Epithelial cell of proximal tubule (primary cell): ENCODE measurements at regions not wholly inside any gene's neighbourhood (a gene's known extent, or its start where the extent isn't known, plus 50 kb on each side); places are given as distances from the start of the nearest gene placed in this dataset.

Experiments used
- DNase-seq: peaks from one replicate; pipeline ENCODE4 v3.0.0-alpha.2; 2011; ENCODE audit warnings: low read depth
- H3K4me3 ChIP-seq: 2 replicates; pipeline ENCODE4 v1.5.1; 2011; ENCODE audit warnings: low read depth, mild to moderate bottlenecking, low read length
- CTCF ChIP-seq: conservative IDR thresholded peaks from 2 replicates; pipeline ENCODE4 v1.5.1; 2012; ENCODE audit warnings: low read depth, mild to moderate bottlenecking, low read length

- DNase-seq, result no peak
- no peak for TF ChIP-seq CTCF
- no peak overlapping the region for H3K4me3 ChIP-seq
Measured at GRCh38 chr13:53182724-53183123, 154.1 kb downstream of the OLFM4 start.

GRCh38 chr13:53188120-53188519, 159.5 kb downstream of the OLFM4 start:
- no peak overlapping the region for H3K4me3 ChIP-seq
- no peak for DNase-seq
- TF ChIP-seq CTCF, result no peak

- TF ChIP-seq CTCF, result no peak
- no peak for DNase-seq
- no peak overlapping the region for H3K4me3 ChIP-seq
Measured at GRCh38 chr13:53189162-53189561, 160.5 kb downstream of the OLFM4 start.

GRCh38 chr13:53191091-53191490, 162.5 kb downstream of the OLFM4 start:
- TF ChIP-seq CTCF, result no peak
- DNase-seq, result no peak
- H3K4me3 ChIP-seq, result no peak overlapping the region

GRCh38 chr13:53197424-53197823, 168.8 kb downstream of the OLFM4 start:
- no peak for TF ChIP-seq CTCF
- no peak for DNase-seq
- no peak overlapping the region for H3K4me3 ChIP-seq

- TF ChIP-seq CTCF, result no peak
- H3K4me3 ChIP-seq, result no peak overlapping the region
- DNase-seq, result no peak
Measured at GRCh38 chr13:53198017-53198416, 169.4 kb downstream of the OLFM4 start.

- H3K4me3 ChIP-seq, result no peak overlapping the region
- DNase-seq, result no peak
- no peak for TF ChIP-seq CTCF
Measured at GRCh38 chr13:53198736-53199135, 170.1 kb downstream of the OLFM4 start.
